ENCODE measurements at regions not wholly inside any gene's neighbourhood (a gene's known extent, or its start where the extent isn't known, plus 50 kb on each side); places are given as distances from the start of the nearest gene placed in this dataset.

DNA sequence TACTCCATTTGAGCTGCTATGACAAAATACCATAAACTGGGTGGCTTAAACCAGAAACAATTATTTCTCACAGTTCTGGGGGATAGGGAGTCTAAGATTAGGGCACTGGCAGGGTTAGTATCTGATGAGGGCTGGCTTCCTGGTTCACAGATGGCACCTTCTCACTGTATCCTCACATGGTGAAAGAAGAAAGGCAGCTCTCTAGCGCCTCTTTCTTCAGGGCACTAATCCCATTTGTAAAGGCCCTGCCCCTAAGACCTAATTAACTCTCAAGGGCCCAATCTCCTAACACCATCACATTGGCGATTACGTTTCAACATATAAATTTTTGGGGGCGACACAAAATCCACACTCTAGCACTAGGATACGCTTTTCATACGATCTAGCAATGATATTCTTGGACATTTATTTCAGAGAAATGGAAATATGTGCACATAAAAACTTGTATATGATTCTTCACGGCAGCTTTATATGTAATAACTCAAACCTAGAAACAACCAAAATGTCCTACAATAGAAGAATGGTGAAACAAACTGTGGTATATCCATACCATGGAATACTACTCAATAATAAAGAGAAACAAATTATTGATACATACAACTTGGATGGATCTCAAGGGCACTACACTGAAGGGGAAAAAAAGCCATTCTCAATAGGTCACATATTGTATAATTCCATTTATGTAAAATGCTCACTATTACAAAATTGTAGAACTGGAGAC, 111.0 kb downstream of the BCL2L11 start:
- Histone ChIP-seq H3K4me1 (no peaks in the 10 kb centered on the region), H3K27ac (no peak overlapping the region), H3K9me3 (no peaks in the 10 kb centered on the region), H3K4me3 (no peak overlapping the region), H3K27me3 (no peaks in the 10 kb centered on the region), H3K36me3 (no peaks in the 10 kb centered on the region)
- WGBS, 5 donors: 85 to 98% (median 96%) methylated on average over 7 of the region's 7 CpGs
- intact Hi-C loops (cut with DNase I; ENCODE audit: low total_unique reads): no loop called here
- TF ChIP-seq POLR2AphosphoS5 (IDR thresholded peaks at IDR 0.05): no peak
- TF ChIP-seq POLR2A (IDR thresholded peaks at IDR 0.05): no peak
- TF ChIP-seq, protein P1, sequence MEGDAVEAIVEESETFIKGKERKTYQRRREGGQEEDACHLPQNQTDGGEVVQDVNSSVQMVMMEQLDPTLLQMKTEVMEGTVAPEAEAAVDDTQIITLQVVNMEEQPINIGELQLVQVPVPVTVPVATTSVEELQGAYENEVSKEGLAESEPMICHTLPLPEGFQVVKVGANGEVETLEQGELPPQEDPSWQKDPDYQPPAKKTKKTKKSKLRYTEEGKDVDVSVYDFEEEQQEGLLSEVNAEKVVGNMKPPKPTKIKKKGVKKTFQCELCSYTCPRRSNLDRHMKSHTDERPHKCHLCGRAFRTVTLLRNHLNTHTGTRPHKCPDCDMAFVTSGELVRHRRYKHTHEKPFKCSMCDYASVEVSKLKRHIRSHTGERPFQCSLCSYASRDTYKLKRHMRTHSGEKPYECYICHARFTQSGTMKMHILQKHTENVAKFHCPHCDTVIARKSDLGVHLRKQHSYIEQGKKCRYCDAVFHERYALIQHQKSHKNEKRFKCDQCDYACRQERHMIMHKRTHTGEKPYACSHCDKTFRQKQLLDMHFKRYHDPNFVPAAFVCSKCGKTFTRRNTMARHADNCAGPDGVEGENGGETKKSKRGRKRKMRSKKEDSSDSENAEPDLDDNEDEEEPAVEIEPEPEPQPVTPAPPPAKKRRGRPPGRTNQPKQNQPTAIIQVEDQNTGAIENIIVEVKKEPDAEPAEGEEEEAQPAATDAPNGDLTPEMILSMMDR (IDR thresholded peaks at IDR 0.05): no peak
- TF ChIP-seq EP300 (IDR thresholded peaks at IDR 0.05): no peak
- DNase-seq: no peak

DNA sequence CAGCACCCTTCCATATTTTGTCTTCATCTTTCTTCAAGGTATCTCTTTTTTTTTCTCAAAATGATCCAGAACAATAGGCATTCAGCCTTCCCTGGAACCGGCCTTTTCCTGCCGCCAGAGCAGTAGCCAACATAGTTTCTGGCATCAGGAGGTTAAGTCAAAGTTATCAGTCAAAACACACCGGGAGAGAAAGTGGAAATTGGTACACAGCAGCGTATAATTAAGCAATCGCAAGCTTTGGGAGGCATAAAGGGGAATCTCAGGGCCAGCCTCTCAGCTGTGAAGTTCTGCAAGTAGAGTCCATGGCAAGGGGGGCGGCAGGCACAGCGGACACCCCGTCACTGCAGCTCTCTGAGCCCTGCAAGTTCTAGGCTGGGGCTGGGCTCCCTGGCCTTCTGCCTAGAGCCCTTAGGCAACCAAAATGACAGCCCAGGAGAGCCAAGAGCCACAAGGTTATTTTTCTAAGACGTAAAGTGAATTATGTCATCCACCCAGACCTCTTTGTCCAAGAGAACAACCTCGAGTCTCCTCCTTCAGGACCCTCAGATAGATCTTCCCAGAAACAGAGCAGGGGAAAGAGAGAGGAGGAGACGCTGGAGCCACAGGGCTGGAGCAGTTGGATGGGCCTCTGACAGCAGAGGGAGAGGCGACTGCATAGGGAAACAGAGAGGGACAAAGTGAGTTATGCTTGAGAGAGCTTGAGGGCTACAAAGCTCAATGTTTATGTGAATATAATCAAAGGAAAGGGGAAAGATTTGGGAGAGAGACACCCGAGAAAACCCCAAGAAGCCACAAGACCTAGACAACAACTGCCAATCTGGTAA, 114.7 kb downstream of the BCL2L11 start:
- DNase-seq: no peak
- Histone ChIP-seq H3K36me3 (no peaks in the 10 kb centered on the region), H3K27ac (no peak overlapping the region), H3K4me3 (no peak overlapping the region), H3K4me1 (no peaks in the 10 kb centered on the region), H3K9me3 (no peaks in the 10 kb centered on the region), H3K27me3 (no peaks in the 10 kb centered on the region)
- TF ChIP-seq POLR2AphosphoS5 (IDR thresholded peaks at IDR 0.05): no peak
- TF ChIP-seq EP300 (IDR thresholded peaks at IDR 0.05): no peak
- no peak for TF ChIP-seq POLR2A (IDR thresholded peaks at IDR 0.05)
- TF ChIP-seq, protein P1 (IDR thresholded peaks at IDR 0.05): no peak
- intact Hi-C loops (cut with DNase I; ENCODE audit: low total_unique reads): no loop called here
- WGBS, 5 donors: 64 to 80% (median 72%) methylated on average over 13 of the region's 13 CpGs

DNA sequence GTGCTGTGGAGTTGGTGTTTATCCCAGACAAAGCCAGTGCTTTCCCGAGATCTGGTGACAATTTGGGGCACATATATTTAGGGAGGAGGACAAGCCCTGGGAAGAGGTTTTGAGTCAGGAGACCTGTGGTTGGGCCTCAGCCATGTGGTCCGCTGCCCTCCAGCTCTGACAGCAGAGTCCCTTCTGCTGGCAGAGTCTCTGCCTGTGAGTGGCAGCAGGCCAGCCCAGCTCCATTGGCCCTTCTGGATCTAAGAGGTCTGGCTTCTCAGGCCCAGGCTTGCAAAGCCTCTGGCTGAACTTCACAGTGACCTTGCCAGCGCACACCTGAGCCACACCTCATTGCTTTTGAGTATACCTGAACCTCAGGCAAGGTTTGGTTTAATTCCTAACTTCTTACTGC, 115.3 kb downstream of the BCL2L11 start:
- no peak overlapping the region for H3K27ac ChIP-seq
- no peak overlapping the region for H3K4me3 ChIP-seq
- 33 to 64% (median 58%) methylated on average over 1 to 3 of the region's 3 CpGs for WGBS, 5 donors
- no peaks in the 10 kb centered on the region for H3K4me1 ChIP-seq
- peak; percentile 28 to 64 for DNase-seq
- intact Hi-C loops (cut with DNase I; ENCODE audit: low total_unique reads): no loop called here
- TF ChIP-seq POLR2AphosphoS5 (IDR thresholded peaks at IDR 0.05): no peak
- TF ChIP-seq EP300 (IDR thresholded peaks at IDR 0.05): no peak
- TF ChIP-seq POLR2A (IDR thresholded peaks at IDR 0.05): no peak
- TF ChIP-seq, protein P1 (IDR thresholded peaks at IDR 0.05): no peak
- H3K36me3 ChIP-seq: no peaks in the 10 kb centered on the region
- no peaks in the 10 kb centered on the region for H3K27me3 ChIP-seq
- no peaks in the 10 kb centered on the region for H3K9me3 ChIP-seq

DNA sequence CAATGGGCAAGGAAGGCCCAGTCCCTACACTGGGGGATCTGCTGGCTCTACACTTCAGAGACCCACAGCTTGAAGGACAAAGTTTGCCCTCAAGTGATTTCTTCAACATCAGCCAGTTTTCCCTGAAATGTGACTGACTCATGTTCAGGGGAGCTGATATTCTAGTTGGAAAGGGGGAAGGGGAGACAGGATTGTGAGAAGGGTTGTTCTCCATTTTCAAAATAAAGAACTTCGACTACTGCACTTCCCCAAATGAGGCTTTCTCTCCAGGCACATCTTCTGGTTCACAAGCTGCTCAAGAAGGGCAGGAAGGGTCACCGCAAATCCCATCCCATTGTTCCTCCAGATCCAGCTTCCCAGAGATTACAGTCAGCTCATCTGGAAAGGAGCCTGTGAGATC, 117.6 kb downstream of the BCL2L11 start:
- H3K4me3 ChIP-seq: no peak overlapping the region
- H3K27me3 ChIP-seq: no peaks in the 10 kb centered on the region
- no peaks in the 10 kb centered on the region for H3K4me1 ChIP-seq
- H3K36me3 ChIP-seq: no peaks in the 10 kb centered on the region
- TF ChIP-seq, protein P1 (IDR thresholded peaks at IDR 0.05): no peak
- no peak for TF ChIP-seq POLR2A (IDR thresholded peaks at IDR 0.05)
- no peak for TF ChIP-seq POLR2AphosphoS5 (IDR thresholded peaks at IDR 0.05)
- no peak for TF ChIP-seq EP300 (IDR thresholded peaks at IDR 0.05)
- H3K9me3 ChIP-seq: no peaks in the 10 kb centered on the region
- 84 to 94% (median 91%) methylated on average over 2 of the region's 2 CpGs for WGBS, 5 donors
- no peak for DNase-seq
- intact Hi-C loops (cut with DNase I; ENCODE audit: low total_unique reads): no loop called here
- H3K27ac ChIP-seq: no peak overlapping the region

Data from stomach (tissue), 8 donors.